ENCODE measurements at regions not wholly inside any gene's neighbourhood (a gene's known extent, or its start where the extent isn't known, plus 50 kb on each side); places are given as distances from the start of the nearest gene placed in this dataset.

- Mint-ChIP-seq H3K36me3 (ENCODE audit: insufficient read depth) (no peaks in the 10 kb centered on the region), H3K4me3 (no peak overlapping the region), H3K9me3 (no peaks in the 10 kb centered on the region), H3K27me3 (ENCODE audit: low read depth) (no peaks in the 10 kb centered on the region), H3K4me1 (ENCODE audit: low read depth) (no peaks in the 10 kb centered on the region)
- ATAC-seq (no peak), DNase-seq (no peak)
Observed at GRCh38 chr2:187274146-187274545, 173.9 kb downstream of the CALCRL start.

- Mint-ChIP-seq H3K36me3 (ENCODE audit: insufficient read depth) (no peaks in the 10 kb centered on the region), H3K9me3 (no peaks in the 10 kb centered on the region), H3K4me3 (no peak overlapping the region), H3K27me3 (ENCODE audit: low read depth) (no peaks in the 10 kb centered on the region), H3K4me1 (ENCODE audit: low read depth) (no peaks in the 10 kb centered on the region)
- no peak for ATAC-seq
- no peak for DNase-seq
Observed at GRCh38 chr2:187272255-187272654, 175.8 kb downstream of the CALCRL start.

GRCh38 chr2:187271825-187272224 is 176.2 kb downstream of the CALCRL start:
- DNase-seq (no peak), ATAC-seq (no peak)
- Mint-ChIP-seq H3K4me1 (ENCODE audit: low read depth) (no peaks in the 10 kb centered on the region), H3K36me3 (ENCODE audit: insufficient read depth) (no peaks in the 10 kb centered on the region), H3K27me3 (ENCODE audit: low read depth) (no peaks in the 10 kb centered on the region), H3K4me3 (no peak overlapping the region), H3K9me3 (no peaks in the 10 kb centered on the region)

- Mint-ChIP-seq H3K4me1 (ENCODE audit: low read depth) (no peaks in the 10 kb centered on the region), H3K9me3 (peaks cover 4% of the 10 kb centered on the region), H3K27me3 (ENCODE audit: low read depth) (no peaks in the 10 kb centered on the region), H3K36me3 (ENCODE audit: insufficient read depth) (no peaks in the 10 kb centered on the region), H3K4me3 (no peak overlapping the region)
- DNase-seq = no peak
- ATAC-seq = no peak
Observed at GRCh38 chr2:187266645-187267044, 181.4 kb downstream of the CALCRL start.

- no peaks in the 10 kb centered on the region for H3K27me3 Mint-ChIP-seq (ENCODE audit: low read depth)
- DNase-seq (no peak), ATAC-seq (no peak)
- no peaks in the 10 kb centered on the region for H3K4me1 Mint-ChIP-seq (ENCODE audit: low read depth)
- no peaks in the 10 kb centered on the region for H3K36me3 Mint-ChIP-seq (ENCODE audit: insufficient read depth)
- H3K9me3 Mint-ChIP-seq = peaks cover 4% of the 10 kb centered on the region
- H3K4me3 Mint-ChIP-seq = no peak overlapping the region
Observed at GRCh38 chr2:187266147-187266546, 181.9 kb downstream of the CALCRL start.

- DNase-seq = no peak
- Mint-ChIP-seq H3K27me3 (ENCODE audit: low read depth) (no peaks in the 10 kb centered on the region), H3K4me3 (no peak overlapping the region), H3K36me3 (ENCODE audit: insufficient read depth) (no peaks in the 10 kb centered on the region), H3K9me3 (peaks cover 4% of the 10 kb centered on the region), H3K4me1 (ENCODE audit: low read depth) (no peaks in the 10 kb centered on the region)
- no peak for ATAC-seq
Observed at GRCh38 chr2:187264612-187265011, 183.4 kb downstream of the CALCRL start.

- no peak for DNase-seq
- Mint-ChIP-seq H3K4me3 (no peak overlapping the region), H3K9me3 (peaks cover 4% of the 10 kb centered on the region), H3K36me3 (ENCODE audit: insufficient read depth) (no peaks in the 10 kb centered on the region), H3K27me3 (ENCODE audit: low read depth) (no peaks in the 10 kb centered on the region), H3K4me1 (ENCODE audit: low read depth) (no peaks in the 10 kb centered on the region)
- ATAC-seq = no peak
Observed at GRCh38 chr2:187263675-187264560, 184.1 kb downstream of the CALCRL start.

- ATAC-seq (no peak), DNase-seq (no peak)
- Mint-ChIP-seq H3K36me3 (ENCODE audit: insufficient read depth) (no peaks in the 10 kb centered on the region), H3K9me3 (peaks cover 8% of the 10 kb centered on the region), H3K4me3 (no peak overlapping the region), H3K4me1 (ENCODE audit: low read depth) (no peaks in the 10 kb centered on the region), H3K27me3 (ENCODE audit: low read depth) (no peaks in the 10 kb centered on the region)
Observed at GRCh38 chr2:187261705-187262104, 186.3 kb downstream of the CALCRL start.

GRCh38 chr2:187252063-187252462 is 196.0 kb downstream of the CALCRL start:
- ATAC-seq = no peak
- DNase-seq = no peak
- Mint-ChIP-seq H3K27me3 (ENCODE audit: low read depth) (no peaks in the 10 kb centered on the region), H3K36me3 (ENCODE audit: insufficient read depth) (no peaks in the 10 kb centered on the region), H3K9me3 (peaks cover 4% of the 10 kb centered on the region), H3K4me3 (no peak overlapping the region), H3K4me1 (ENCODE audit: low read depth) (no peaks in the 10 kb centered on the region)

- H3K27me3 Mint-ChIP-seq (ENCODE audit: low read depth) = no peaks in the 10 kb centered on the region
- no peaks in the 10 kb centered on the region for H3K36me3 Mint-ChIP-seq (ENCODE audit: insufficient read depth)
- H3K4me3 Mint-ChIP-seq = no peak overlapping the region
- no peaks in the 10 kb centered on the region for H3K4me1 Mint-ChIP-seq (ENCODE audit: low read depth)
- ATAC-seq = no peak
- no peak for DNase-seq
- peaks cover 4% of the 10 kb centered on the region for H3K9me3 Mint-ChIP-seq
Observed at GRCh38 chr2:187250137-187250536, 197.9 kb downstream of the CALCRL start.

- H3K4me3 Mint-ChIP-seq = no peak overlapping the region
- no peaks in the 10 kb centered on the region for H3K36me3 Mint-ChIP-seq (ENCODE audit: insufficient read depth)
- no peaks in the 10 kb centered on the region for H3K9me3 Mint-ChIP-seq
- no peaks in the 10 kb centered on the region for H3K27me3 Mint-ChIP-seq (ENCODE audit: low read depth)
- ATAC-seq (no peak), DNase-seq (no peak)
- no peaks in the 10 kb centered on the region for H3K4me1 Mint-ChIP-seq (ENCODE audit: low read depth)
Observed at GRCh38 chr2:187233811-187234210, 214.2 kb downstream of the CALCRL start.

- no peak overlapping the region for H3K4me3 Mint-ChIP-seq
- ATAC-seq = no peak
- H3K36me3 Mint-ChIP-seq (ENCODE audit: insufficient read depth) = no peaks in the 10 kb centered on the region
- H3K4me1 Mint-ChIP-seq (ENCODE audit: low read depth) = no peaks in the 10 kb centered on the region
- no peak for DNase-seq
- H3K9me3 Mint-ChIP-seq = no peaks in the 10 kb centered on the region
- no peaks in the 10 kb centered on the region for H3K27me3 Mint-ChIP-seq (ENCODE audit: low read depth)
Observed at GRCh38 chr2:187232749-187233148, 215.3 kb downstream of the CALCRL start.

- Mint-ChIP-seq H3K27me3 (ENCODE audit: low read depth) (no peaks in the 10 kb centered on the region), H3K36me3 (ENCODE audit: insufficient read depth) (no peaks in the 10 kb centered on the region), H3K9me3 (no peaks in the 10 kb centered on the region), H3K4me3 (no peak overlapping the region), H3K4me1 (ENCODE audit: low read depth) (no peaks in the 10 kb centered on the region)
- DNase-seq (no peak), ATAC-seq (no peak)
Observed at GRCh38 chr2:187230088-187230487, 218.0 kb downstream of the CALCRL start.

- Mint-ChIP-seq H3K27me3 (ENCODE audit: low read depth) (no peaks in the 10 kb centered on the region), H3K4me1 (ENCODE audit: low read depth) (no peaks in the 10 kb centered on the region), H3K36me3 (ENCODE audit: insufficient read depth) (no peaks in the 10 kb centered on the region), H3K4me3 (no peak overlapping the region), H3K9me3 (no peaks in the 10 kb centered on the region)
- DNase-seq = no peak
- ATAC-seq = no peak
Observed at GRCh38 chr2:187228986-187229385, 219.1 kb downstream of the CALCRL start.

- ATAC-seq (no peak), DNase-seq (no peak)
- Mint-ChIP-seq H3K36me3 (ENCODE audit: insufficient read depth) (no peaks in the 10 kb centered on the region), H3K27me3 (ENCODE audit: low read depth) (no peaks in the 10 kb centered on the region), H3K4me1 (ENCODE audit: low read depth) (no peaks in the 10 kb centered on the region), H3K4me3 (no peak overlapping the region), H3K9me3 (peaks cover 3% of the 10 kb centered on the region)
Observed at GRCh38 chr2:187224989-187225388, 223.1 kb downstream of the CALCRL start.
